ENCODE measurements at regions not wholly inside any gene's neighbourhood (a gene's known extent, or its start where the extent isn't known, plus 50 kb on each side); places are given as distances from the start of the nearest gene placed in this dataset.
"Not testable (repeated sequence)": the region's sequence is repeated elsewhere in the genome, so short reads cannot be mapped to it uniquely, and the experiment has no call there.

GRCh38 chr21:10400622-10401361 is 120.6 kb upstream of the TPTE start:
- DNase-seq (ENCODE audit: low spot score); FAIRE-seq: not testable (repeated sequence)

DNA sequence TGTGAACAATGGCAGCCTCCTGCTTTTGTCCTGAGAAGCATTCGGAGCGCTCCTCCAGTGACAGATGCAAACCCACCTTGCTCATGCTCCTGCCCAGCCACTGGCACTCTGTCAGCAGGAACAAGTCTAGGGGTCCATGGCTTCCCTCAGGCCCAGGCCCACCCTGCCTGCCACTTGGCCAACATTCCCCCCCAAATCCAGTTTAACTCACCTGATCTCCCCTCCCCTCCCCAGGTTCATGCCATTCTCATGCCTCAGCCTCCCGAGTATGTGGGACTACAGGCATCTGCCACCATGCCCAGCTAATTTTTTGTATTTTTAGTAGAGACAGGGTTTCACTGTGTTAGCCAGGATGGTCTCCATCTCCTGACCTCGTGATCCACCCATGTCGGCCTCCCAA is 118.9 kb upstream of the TPTE start:
- not testable (repeated sequence) for DNase-seq (ENCODE audit: low spot score); FAIRE-seq

DNA sequence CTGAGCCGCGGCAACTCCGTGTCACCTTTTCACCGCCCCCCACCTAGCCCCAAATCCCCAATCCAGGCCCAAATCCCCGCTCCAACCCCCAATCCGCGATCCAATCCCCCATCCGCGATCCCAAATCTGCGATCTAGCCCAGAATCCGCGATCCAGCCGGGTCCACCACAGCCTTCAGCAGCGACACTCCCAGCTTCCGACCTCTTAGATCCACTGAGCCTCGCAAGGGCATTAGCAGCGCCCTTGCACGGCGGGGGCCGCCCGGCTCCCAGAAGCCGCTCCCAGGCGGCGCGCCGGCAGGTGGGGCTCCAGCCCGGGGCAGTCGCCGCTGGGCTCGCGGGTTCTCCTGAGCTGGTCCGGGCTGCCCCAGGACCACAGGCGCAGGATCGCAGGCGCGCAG is 116.1 kb upstream of the TPTE start:
- not testable (repeated sequence) for FAIRE-seq; DNase-seq (ENCODE audit: low spot score)

DNA sequence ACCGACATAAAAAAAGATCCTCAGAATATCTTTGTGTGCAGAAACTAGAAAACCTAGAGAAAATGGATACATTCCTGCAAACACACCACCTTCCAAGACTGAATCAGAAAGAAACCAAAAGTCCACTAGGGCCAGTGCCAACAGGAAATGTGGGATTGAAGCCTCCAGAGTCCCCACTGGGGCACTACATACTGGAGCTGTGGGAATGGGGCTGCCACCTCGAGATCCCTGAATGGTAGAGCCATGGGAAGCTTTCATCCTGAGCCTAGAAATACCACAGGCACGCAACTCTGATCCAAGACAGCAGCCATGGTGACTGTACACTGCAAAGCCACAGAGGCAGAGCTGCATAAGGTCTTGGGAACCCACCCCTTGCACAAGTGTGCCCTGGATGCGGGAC is 111.6 kb upstream of the TPTE start:
- not testable (repeated sequence) for DNase-seq (ENCODE audit: low spot score); FAIRE-seq

DNA sequence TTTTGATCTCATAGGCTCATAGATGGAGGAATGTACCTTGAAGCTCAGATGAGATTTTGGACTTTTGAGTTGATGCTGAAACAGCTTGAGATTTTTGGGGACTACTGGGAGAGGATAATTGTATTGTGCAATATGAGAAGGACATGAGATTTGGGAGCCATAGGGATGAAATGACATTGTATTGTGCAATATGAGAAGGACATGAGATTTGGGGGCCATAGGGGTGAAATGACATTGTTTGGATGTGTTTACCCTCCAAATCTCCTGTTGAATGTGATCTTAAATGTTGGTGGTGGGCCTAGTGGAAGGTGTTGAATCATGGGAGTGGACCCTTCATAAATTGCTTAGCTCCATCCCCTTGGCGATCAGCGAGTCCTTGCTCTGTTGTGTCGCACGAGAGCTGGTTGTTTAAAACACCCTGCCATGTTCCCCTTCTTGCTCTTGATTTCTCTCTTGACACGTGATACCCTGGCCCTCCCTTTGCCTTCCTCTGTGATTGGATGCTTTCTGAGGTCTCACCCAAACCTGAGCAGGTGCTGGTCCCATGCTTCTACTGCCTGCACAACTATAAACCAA is 110.9 kb upstream of the TPTE start:
- DNase-seq (ENCODE audit: low spot score); FAIRE-seq: not testable (repeated sequence)

- DNase-seq (ENCODE audit: low spot score); FAIRE-seq: not testable (repeated sequence)
These were observed 109.4 kb upstream of the TPTE start for GRCh38 chr21:10411776-10412526.

GRCh38 chr21:10412928-10413246 is 108.5 kb upstream of the TPTE start:
- not testable (repeated sequence) for FAIRE-seq; DNase-seq (ENCODE audit: low spot score)

- DNase-seq (ENCODE audit: low spot score); FAIRE-seq: not testable (repeated sequence)
These were observed 107.9 kb upstream of the TPTE start for GRCh38 chr21:10413247-10414120.

DNA sequence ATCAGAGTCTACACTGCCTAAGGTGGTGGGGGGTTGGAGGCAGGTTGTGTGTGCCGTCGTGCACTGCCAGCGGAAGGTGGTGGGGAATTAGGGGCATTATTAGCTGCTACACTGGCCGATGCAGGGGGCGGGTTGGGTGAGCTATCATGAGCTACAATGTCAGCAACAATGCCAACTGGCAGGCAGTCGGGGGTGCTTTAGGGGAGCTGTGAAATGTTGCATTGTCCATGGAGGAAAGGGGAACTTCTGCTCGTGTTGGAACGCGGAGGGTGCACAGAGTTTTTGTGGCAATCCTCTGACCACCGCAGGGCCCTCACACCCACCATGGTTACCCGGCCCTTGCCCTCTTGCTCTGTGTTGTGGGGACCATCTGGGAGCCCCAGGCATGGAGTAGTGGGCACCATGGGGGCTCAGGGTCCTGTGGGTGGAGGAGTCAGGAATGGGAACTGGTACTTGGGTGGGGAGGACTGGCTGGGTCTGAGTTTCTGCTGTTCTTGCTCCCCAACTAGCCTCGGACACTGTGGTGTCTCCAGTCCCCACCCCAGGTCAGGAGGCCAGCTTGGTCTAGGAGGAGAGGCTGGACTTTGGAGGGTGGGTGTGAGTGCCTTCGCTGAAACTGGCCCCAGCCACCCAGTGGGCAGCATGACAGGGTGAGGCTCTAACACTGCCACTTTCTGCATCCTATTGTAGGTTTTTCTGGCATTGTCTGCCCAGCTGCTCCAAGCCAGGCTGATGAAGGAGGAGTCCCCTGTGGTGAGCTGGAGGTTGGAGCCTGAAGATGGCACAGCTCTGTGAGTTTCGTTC is 107.1 kb upstream of the TPTE start:
- not testable (repeated sequence) for FAIRE-seq; DNase-seq (ENCODE audit: low spot score)

DNA sequence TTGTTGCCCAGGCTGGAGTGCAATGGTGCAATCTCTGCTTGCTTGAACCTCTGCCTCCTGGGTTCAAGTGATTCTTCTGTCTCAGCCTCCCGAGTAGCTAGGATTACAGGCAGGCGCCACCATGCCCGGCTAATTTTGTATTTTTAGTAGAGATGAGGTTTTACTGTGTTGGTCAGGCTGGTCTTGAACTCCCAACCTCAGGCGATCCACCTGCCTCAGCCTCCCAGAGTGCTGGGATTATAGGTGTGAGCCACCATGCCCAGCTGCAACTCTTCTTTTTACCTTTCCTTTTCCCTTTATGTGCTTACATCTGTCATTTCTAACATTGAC is 106.5 kb upstream of the TPTE start:
- not testable (repeated sequence) for DNase-seq (ENCODE audit: low spot score)

GRCh38 chr21:10415456-10415855 is 105.9 kb upstream of the TPTE start:
- FAIRE-seq; DNase-seq (ENCODE audit: low spot score): not testable (repeated sequence)

More for the DNA sequence above, 106.5 kb upstream of the TPTE start:
- FAIRE-seq, result not testable (repeated sequence)

GRCh38 chr21:10415859-10416258 is 105.5 kb upstream of the TPTE start:
- DNase-seq (ENCODE audit: low spot score), result not testable (repeated sequence)

GRCh38 chr21:10416691-10417447 is 104.5 kb upstream of the TPTE start:
- not testable (repeated sequence) for DNase-seq (ENCODE audit: low spot score); FAIRE-seq

More at GRCh38 chr21:10415859-10416258, 105.5 kb upstream of the TPTE start:
- FAIRE-seq, result not testable (repeated sequence)

- not testable (repeated sequence) for DNase-seq (ENCODE audit: low spot score)
These were observed 103.8 kb upstream of the TPTE start for GRCh38 chr21:10417551-10418002.

DNA sequence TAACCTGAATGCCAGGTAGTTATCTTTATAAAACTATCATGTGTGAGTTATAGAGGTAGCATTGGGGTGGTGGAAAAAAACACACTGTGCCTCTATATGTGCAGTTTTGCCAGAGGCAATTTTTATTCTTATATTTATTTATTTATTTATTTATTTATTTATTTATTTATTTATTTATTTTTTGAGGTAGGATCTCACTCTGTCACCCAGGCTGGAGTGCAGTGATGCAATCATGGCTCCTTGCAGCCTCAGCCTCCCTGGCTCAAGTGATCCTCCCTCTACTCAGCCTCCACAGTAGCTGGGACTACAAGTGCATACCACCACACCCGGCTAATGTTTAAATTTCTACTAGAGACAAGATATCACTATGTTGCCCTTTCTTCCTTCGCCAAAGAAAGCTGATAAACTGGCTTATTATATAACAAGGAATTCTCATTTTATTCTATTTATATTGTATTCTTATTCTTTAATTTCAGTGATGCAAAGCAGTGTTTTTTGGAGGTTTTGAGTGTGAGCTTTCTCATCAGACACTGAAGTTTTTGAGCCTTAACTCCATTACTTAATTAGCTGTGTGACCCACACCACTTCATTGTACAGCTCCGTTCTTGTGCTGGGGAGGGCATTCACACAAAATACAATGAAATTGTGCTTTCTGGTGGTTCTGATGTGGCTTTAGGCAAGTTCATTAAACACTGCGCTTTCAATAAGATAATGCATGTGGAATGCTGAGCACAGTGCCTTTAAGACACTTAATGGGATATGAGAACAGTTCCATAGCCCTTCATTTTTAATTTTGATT is 102.9 kb upstream of the TPTE start:
- DNase-seq (ENCODE audit: low spot score), result peak; percentile 15
- FAIRE-seq, result not testable (repeated sequence)

More at GRCh38 chr21:10417551-10418002, 103.8 kb upstream of the TPTE start:
- not testable (repeated sequence) for FAIRE-seq

DNA sequence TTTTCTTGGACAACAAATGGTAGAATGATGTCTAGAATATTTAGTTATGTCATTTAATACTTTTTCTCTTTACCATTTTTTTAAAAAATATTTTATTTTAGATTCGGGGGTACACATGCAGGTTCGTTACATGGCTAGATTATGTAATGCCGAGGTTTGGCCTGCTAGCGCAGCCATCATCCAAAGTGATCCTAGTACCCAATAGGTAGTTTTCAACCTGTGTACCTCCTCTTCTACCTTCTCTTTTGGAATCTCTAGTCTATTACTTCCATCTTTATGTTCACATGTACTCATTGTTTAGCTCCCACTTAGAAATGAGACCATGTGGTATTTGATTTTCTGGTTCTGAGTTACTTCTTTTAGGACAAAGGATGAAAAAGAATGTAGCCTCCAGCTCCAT is 100.2 kb upstream of the TPTE start:
- FAIRE-seq; DNase-seq (ENCODE audit: low spot score): not testable (repeated sequence)

DNA sequence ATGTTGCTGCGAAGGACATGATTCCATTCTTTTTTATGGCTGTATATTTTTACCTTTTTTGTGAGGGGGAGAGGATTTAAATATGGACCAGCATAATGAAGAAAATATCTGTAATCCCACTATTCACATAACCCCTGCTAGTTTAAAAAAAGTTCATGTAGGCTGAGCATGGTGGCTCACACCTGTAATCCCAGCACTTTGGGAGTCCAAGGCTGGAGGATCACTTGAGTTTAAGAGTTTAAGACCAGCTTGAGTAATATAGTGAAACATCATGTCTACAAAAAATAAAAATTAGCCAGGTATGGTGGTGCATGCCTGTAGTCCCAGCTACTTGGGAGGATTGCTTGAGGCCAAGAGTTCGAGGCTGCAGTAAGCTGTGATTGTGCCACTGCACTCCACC is 99.8 kb upstream of the TPTE start:
- DNase-seq (ENCODE audit: low spot score); FAIRE-seq: not testable (repeated sequence)

GRCh38 chr21:10424097-10424886 is 97.1 kb upstream of the TPTE start:
- DNase-seq (ENCODE audit: low spot score) (peak; percentile 35), FAIRE-seq (peak; percentile 36)
